GM12878 (cell line): ENCODE measurements at regions not wholly inside any gene's neighbourhood (a gene's known extent, or its start where the extent isn't known, plus 50 kb on each side); places are given as distances from the start of the nearest gene placed in this dataset.

Source experiments
- ATAC-seq: fragments of 200-7000 bp; cut with Tn5 transposase; 3 replicates; pipeline ENCODE4 v1.9.1; 2020; ENCODE audit warnings: mild to moderate bottlenecking, moderate library complexity
- BruUV-seq: library from RNA; stranded (reverse); fragments of 400-500 nt; replicated peaks from 2 replicates; lab custom pipeline; 2021; lab: Mats Ljungman, UMichigan
- CTCF ChIA-PET: fragments of 300-600 bp; sonication (Branson Sonifier 250); formaldehyde crosslinking; extraction: SDS; loops from one replicate; lab custom pipeline; 2021; ENCODE audit warnings: inconsistent platforms; lab: Yijun Ruan, JAX
- POLR2A ChIA-PET: fragments of 350-600 bp; formaldehyde crosslinking; extraction: SDS; loops from one replicate; lab custom pipeline; 2021; ENCODE audit warnings: inconsistent platforms; lab: Charles Lee
- RAD21 ChIA-PET: fragments of 300-600 bp; sonication (Branson Sonifier 250); formaldehyde crosslinking; loops from one replicate; lab custom pipeline; 2023; ENCODE audit warnings: antibody characterized with exemption; ENCODE audit not compliant: unreplicated experiment; lab: Charles Lee
- SMC1A ChIA-PET: fragments of 300-600 bp; sonication (Branson Sonifier 250); formaldehyde crosslinking; loops from one replicate; lab custom pipeline; 2023; ENCODE audit not compliant: unreplicated experiment, uncharacterized antibody; lab: Charles Lee
- DNase-seq: peaks from one replicate; pipeline ENCODE4 v3.0.0-alpha.2; 2011; ENCODE audit warnings: low read depth, low spot score
- FAIRE-seq: peaks from 3 replicates; lab custom pipeline; 2011; peaks lifted over from hg19 to GRCh38; lab: Jason Lieb, UNC
- H2AFZ ChIP-seq: 2 replicates; pipeline ENCODE4 v1.6.0; 2011; ENCODE audit warnings: low read depth, low read length, control low read depth; ENCODE audit not compliant: control insufficient read depth
- H3K27ac ChIP-seq: 2 replicates; pipeline ENCODE4 v1.5.1; 2011; ENCODE audit warnings: control low read depth; ENCODE audit not compliant: control insufficient read depth, insufficient read depth
- H3K27me3 ChIP-seq, 2 experiments: replicated peaks in 1 of 2; 2 replicates each; pipeline versions ENCODE4 v1.6.0 to v1.6.1; 2011; ENCODE audit warnings: low read length in 1 of 2; ENCODE audit not compliant: control insufficient read depth in 2 of 2, insufficient read depth in 2 of 2
- H3K36me3 ChIP-seq, 2 experiments: 2 replicates each; pipeline ENCODE4 v1.5.1; 2011; ENCODE audit warnings: low read length in 1 of 2; ENCODE audit not compliant: control insufficient read depth in 2 of 2, insufficient read depth in 2 of 2
- H3K4me1 ChIP-seq: 2 replicates; pipeline ENCODE4 v1.6.1; 2011; ENCODE audit warnings: mild to moderate bottlenecking, low read length, moderate library complexity, mixed read lengths; ENCODE audit not compliant: control insufficient read depth, insufficient read depth
- H3K4me2 ChIP-seq: 2 replicates; pipeline ENCODE4 v1.6.0; 2011; ENCODE audit warnings: control low read depth; ENCODE audit not compliant: control insufficient read depth, insufficient read depth
- H3K4me3 ChIP-seq: fragments of 200-600 bp; sonication (generic); 2 replicates; pipeline ENCODE4 v1.5.1; 2016
- H3K79me2 ChIP-seq: 2 replicates; pipeline ENCODE4 v1.6.0; 2011; ENCODE audit warnings: low read length; ENCODE audit not compliant: control insufficient read depth, insufficient read depth
- H3K9ac ChIP-seq: 2 replicates; pipeline ENCODE4 v1.8.0; 2011; ENCODE audit warnings: low read length, control low read depth, mixed read lengths; ENCODE audit not compliant: control insufficient read depth, insufficient read depth
- H3K9me3 ChIP-seq: replicated peaks from 3 replicates; pipeline ENCODE4 v1.5.1; 2011; ENCODE audit warnings: mild to moderate bottlenecking, low read length; ENCODE audit not compliant: control insufficient read depth, insufficient read depth
- H4K20me1 ChIP-seq: 2 replicates; pipeline ENCODE4 v1.6.0; 2011; ENCODE audit not compliant: control insufficient read depth, insufficient read depth
- KLF5 ChIP-seq: fragments of 450-650 bp; IDR thresholded peaks from 2 replicates; pipeline ENCODE4 v1.6.1; 2014; ENCODE audit warnings: mild to moderate bottlenecking; ENCODE audit not compliant: partially characterized antibody
- MEF2A ChIP-seq: IDR thresholded peaks from 2 replicates; pipeline ENCODE4 v1.6.1; 2011; ENCODE audit warnings: low read depth, mild to moderate bottlenecking, low read length, moderate library complexity; ENCODE audit not compliant: insufficient read depth
- MEF2B ChIP-seq: fragments of 450-650 bp; IDR thresholded peaks from 2 replicates; pipeline ENCODE4 v1.6.1; 2018; ENCODE audit warnings: mild to moderate bottlenecking, moderate library complexity; ENCODE audit not compliant: partially characterized antibody, poor library complexity, severe bottlenecking
- MTA2 ChIP-seq: fragments of 450-650 bp; IDR thresholded peaks from 2 replicates; pipeline ENCODE4 v1.6.1; 2016; ENCODE audit warnings: low read depth, mild to moderate bottlenecking, moderate library complexity
- MXI1 ChIP-seq: fragments of 150-350 bp; IDR thresholded peaks from 2 replicates; pipeline ENCODE4 v1.6.1; 2011; ENCODE audit warnings: low read depth, mild to moderate bottlenecking, inconsistent platforms, low read length, improper control_type of control experiment
- RELA ChIP-seq: fragments of 450-650 bp; IDR thresholded peaks from 2 replicates; pipeline ENCODE4 v1.8.0; 2014; ENCODE audit warnings: borderline replicate concordance; ENCODE audit not compliant: partially characterized antibody
- SPI1 ChIP-seq: IDR thresholded peaks from 2 replicates; pipeline ENCODE4 v1.6.1; 2011; ENCODE audit warnings: low read depth, mild to moderate bottlenecking, low read length, moderate library complexity, borderline replicate concordance; ENCODE audit not compliant: insufficient read depth
- STAT3 ChIP-seq: IDR thresholded peaks from 2 replicates; pipeline ENCODE4 v1.6.1; 2011; ENCODE audit warnings: low read depth, low read length, improper control_type of control experiment
- WGBS: methylation state at CpG from one replicate; pipeline ENCODE4 v1.1.6; 2016; ENCODE audit warnings: low lambda C conversion rate; ENCODE audit not compliant: insufficient replicate concordance, insufficient coverage; ENCODE audit errors: missing lambda C conversion rate; 5-methylcytosine and 5-hydroxymethylcytosine counted together
- in situ Hi-C: fragments of 300-500 bp; cut with MboI; formaldehyde crosslinking; loops from 9 replicates; pipeline ENCODE4 v1.14.3; 2018; ENCODE audit warnings: mixed read lengths
- intact Hi-C: fragments of 100-400 bp; cut with micrococcal nuclease; formaldehyde crosslinking; loops from one replicate; pipeline ENCODE4 v1.14.2; 2022; ENCODE audit not compliant: unreplicated experiment
- TF ChIP-seq, protein P1 (sequence below): IDR thresholded peaks from 2 replicates; pipeline ENCODE4 v1.6.1; 2011; ENCODE audit warnings: borderline replicate concordance, low read depth, mild to moderate bottlenecking, moderate library complexity, mixed read lengths, low read length; ENCODE audit not compliant: insufficient read depth; ENCODE audit errors: extremely low read length
- TF ChIP-seq, protein P2 (sequence below): fragments of 450-650 bp; IDR thresholded peaks from 2 replicates; pipeline ENCODE4 v1.6.1; 2016; ENCODE audit warnings: mild to moderate bottlenecking

DNA sequence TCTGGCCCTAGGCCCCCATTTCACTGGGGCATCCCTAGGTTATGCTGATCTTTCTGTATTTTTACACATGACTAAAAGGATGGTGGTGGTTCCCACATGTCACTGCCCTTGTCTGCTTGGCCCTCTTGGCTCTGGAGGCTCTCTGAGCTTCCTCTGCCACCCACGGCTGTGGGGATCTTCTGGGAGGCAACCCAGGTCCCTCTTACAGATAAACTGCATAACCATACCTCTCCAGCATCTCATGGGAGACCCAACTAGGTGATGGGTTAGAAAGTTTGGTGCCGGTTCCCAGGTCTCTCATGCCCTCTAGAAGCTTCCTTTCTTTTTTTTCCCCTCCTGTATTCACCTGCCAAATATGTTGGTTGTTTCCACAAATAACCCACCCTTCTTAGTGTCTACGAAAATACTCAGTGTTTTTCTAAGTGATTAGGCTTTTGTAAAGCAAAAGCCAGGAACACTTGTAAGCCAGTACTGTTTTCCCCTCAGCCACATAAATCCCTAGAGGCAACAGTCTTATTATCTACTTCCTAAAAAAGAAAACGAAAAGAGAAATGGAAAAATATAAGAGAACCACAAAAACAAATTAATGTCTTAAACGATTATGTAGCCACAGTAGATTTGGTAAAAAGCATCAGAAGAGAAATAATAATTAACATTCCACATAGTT lies 71.7 kb upstream of the SMLR1 start:
- ATAC-seq (no peak), FAIRE-seq (no peak), DNase-seq (no peak)
- POLR2A ChIA-PET: no interaction called here
- no TSS peak for BruUV-seq
- TF ChIP-seq SPI1 (no peak), STAT3 (no peak), MXI1 (no peak), MTA2 (peak; percentile 44; the same call in 1 of the 2 replicates), RELA (no peak), MEF2A (no peak), KLF5 (no peak), MEF2B (peak; percentile 39)
- TF ChIP-seq, protein P1, sequence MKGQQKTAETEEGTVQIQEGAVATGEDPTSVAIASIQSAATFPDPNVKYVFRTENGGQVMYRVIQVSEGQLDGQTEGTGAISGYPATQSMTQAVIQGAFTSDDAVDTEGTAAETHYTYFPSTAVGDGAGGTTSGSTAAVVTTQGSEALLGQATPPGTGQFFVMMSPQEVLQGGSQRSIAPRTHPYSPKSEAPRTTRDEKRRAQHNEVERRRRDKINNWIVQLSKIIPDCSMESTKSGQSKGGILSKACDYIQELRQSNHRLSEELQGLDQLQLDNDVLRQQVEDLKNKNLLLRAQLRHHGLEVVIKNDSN: no peak
- TF ChIP-seq, protein P2, sequence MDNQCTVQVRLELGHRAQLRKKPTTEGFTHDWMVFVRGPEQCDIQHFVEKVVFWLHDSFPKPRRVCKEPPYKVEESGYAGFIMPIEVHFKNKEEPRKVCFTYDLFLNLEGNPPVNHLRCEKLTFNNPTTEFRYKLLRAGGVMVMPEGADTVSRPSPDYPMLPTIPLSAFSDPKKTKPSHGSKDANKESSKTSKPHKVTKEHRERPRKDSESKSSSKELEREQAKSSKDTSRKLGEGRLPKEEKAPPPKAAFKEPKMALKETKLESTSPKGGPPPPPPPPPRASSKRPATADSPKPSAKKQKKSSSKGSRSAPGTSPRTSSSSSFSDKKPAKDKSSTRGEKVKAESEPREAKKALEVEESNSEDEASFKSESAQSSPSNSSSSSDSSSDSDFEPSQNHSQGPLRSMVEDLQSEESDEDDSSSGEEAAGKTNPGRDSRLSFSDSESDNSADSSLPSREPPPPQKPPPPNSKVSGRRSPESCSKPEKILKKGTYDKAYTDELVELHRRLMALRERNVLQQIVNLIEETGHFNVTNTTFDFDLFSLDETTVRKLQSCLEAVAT: no peak
- H3K9ac ChIP-seq: no peak overlapping the region
- H2AFZ ChIP-seq: no peak overlapping the region
- H3K79me2 ChIP-seq: no peaks in the 10 kb centered on the region
- intact Hi-C loops (loop anchor here (5.0 to 10.0 kb wide), 2 partner anchors 463 to 721 kb away; no protein-coding TSS in a partner anchor), in situ Hi-C loops (no loop called here)
- H3K9me3 ChIP-seq: no peaks in the 10 kb centered on the region
- 3% methylated on average over 5 of the region's 5 CpGs for WGBS
- RAD21 ChIA-PET: no interaction called here
- H3K27me3 ChIP-seq: no peaks in the 10 kb centered on the region; a peak in 1 of 4 replicates
- no peak overlapping the region for H3K4me3 ChIP-seq
- no peak overlapping the region for H3K27ac ChIP-seq
- SMC1A ChIA-PET: interaction anchor here (1.3 to 2.9 kb wide), 2 partner anchors 9 to 20 kb away, joined by 3 to 11 read pairs; no protein-coding TSS in a partner anchor
- no peaks in the 10 kb centered on the region for H3K4me1 ChIP-seq
- no peaks in the 10 kb centered on the region for H4K20me1 ChIP-seq
- H3K4me2 ChIP-seq: no peak overlapping the region
- CTCF ChIA-PET: interaction anchor here (1.2 to 1.5 kb wide), 2 partner anchors 12 to 57 kb away, joined by 3 to 5 read pairs; no protein-coding TSS in a partner anchor
- H3K36me3 ChIP-seq: no peaks in the 10 kb centered on the region
